ENCODE measurements at regions not wholly inside any gene's neighbourhood (a gene's known extent, or its start where the extent isn't known, plus 50 kb on each side); places are given as distances from the start of the nearest gene placed in this dataset.

DNA sequence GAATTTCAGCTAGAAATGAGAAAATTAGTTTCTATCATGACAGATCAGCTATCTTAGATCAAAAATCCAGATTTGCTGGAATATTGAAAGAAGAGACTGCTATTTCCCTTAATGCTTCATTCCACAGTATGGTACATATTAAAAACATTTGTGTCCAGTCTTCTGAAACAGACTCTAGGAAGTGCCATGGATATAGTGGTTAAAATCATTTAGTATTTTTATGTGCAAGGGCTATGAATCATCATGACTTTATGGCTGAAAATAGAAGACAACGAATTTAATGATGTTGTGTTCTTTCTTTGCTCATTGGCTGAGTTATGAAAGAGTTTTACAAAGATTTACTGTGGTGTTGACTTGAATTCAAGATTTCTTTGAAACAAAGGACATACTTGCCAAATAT, 146.6 kb downstream of the ANKRD60 start:
- no peak overlapping the region for H3K4me3 Mint-ChIP-seq
- DNase-seq: no peak
- CTCF ChIA-PET: interaction anchor here (0.7 kb wide), 1 partner anchor 80 kb away, joined by 3 read pairs; no protein-coding TSS in a partner anchor
- no peaks in the 10 kb centered on the region for H3K9me3 Mint-ChIP-seq
- H3K27me3 Mint-ChIP-seq: peaks cover 18% of the 10 kb centered on the region
- H3K27ac Mint-ChIP-seq: no peak overlapping the region
- no peaks in the 10 kb centered on the region for H3K36me3 Mint-ChIP-seq
- H3K4me1 Mint-ChIP-seq: no peaks in the 10 kb centered on the region

DNA sequence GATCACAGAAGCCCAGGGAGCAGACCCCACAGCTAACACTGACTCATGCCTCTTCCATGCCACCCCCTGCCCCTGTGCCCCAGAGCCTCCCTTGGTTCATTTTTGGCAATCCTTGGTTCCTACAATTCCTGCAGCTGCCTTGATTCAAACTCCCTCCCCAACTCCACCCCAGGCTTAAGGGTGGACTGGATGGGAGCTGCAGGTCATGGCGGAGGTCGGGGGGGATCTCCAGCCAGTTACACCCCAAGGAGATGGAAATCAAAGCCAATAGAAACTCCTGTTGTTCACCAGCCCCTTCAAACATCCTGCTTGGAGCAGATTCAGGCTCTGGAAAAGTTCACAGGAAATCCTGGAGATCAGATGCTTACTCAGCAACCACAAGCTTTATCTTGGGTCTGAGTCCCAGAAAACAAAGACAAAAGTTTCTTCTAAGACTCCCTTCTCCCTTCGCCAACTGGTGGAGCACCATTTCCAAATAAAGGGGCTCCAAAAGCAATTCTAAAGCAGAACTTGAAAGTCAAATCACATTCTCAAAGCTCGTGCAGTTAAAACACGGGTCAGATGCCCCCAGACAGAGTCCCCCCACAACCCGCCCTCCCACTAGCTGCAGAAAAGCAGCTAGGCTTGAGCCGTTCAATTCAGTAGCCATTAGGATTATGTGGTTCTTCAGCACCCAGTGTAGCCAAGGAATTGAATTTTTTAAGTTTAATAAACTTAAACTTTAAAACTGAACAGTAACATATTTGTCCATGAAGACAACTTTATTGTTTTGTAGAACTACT, 149.5 kb downstream of the ANKRD60 start:
- peaks cover 18% of the 10 kb centered on the region for H3K27me3 Mint-ChIP-seq
- no peak for DNase-seq
- no peaks in the 10 kb centered on the region for H3K36me3 Mint-ChIP-seq
- no peak overlapping the region for H3K27ac Mint-ChIP-seq
- peaks cover 8% of the 10 kb centered on the region for H3K4me1 Mint-ChIP-seq
- H3K9me3 Mint-ChIP-seq: no peaks in the 10 kb centered on the region
- H3K4me3 Mint-ChIP-seq: no peak overlapping the region
- CTCF ChIA-PET: no interaction called here

DNA sequence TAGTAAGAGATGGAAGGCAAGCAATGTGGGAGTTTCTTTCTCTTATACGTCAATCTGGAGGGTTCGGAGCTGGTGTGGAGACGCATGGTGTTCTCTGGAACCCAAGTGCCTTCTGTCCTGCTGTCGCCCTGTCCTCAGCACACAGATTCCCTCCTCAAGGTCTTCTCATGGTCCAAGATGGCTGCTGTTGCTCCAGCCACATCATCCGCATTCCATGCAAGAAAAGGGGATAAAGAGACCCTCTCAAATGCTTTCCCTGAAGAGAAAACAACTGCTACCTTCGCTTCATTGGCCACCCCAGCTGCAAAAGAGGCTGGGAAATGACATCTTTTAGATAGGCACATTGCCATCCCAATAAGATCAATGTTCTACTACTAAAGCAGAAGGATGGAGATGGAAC, 151.2 kb downstream of the ANKRD60 start:
- CTCF ChIA-PET: interaction anchor here (1.5 kb wide), 1 partner anchor 13 kb away, joined by 3 read pairs; no protein-coding TSS in a partner anchor
- H3K36me3 Mint-ChIP-seq: no peaks in the 10 kb centered on the region
- no peak overlapping the region for H3K4me3 Mint-ChIP-seq
- DNase-seq: no peak
- H3K4me1 Mint-ChIP-seq: peaks cover 9% of the 10 kb centered on the region
- peaks cover 18% of the 10 kb centered on the region for H3K27me3 Mint-ChIP-seq
- no peaks in the 10 kb centered on the region for H3K9me3 Mint-ChIP-seq
- H3K27ac Mint-ChIP-seq: no peak overlapping the region

DNA sequence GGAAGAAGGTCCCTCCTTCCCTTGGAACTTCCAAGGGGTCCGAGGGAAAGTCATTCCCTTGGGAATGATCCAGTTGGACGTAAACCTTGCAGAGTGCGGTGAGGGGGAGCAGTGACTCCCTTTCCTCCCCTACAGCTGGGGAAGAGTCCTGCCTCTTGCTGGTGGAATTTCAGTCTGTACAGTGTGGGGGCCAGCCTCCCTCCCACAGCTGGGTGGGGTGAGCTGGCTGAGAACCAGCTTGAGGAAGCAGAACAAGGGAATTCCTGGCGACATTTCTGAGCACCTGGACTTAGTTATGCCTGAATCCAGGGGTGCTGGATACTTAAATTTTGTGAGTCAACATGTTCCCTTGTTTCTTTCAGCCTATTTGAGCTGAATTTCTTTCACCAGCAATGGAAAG, 152.0 kb downstream of the ANKRD60 start:
- no peak overlapping the region for H3K27ac Mint-ChIP-seq
- DNase-seq: no peak
- no peaks in the 10 kb centered on the region for H3K36me3 Mint-ChIP-seq
- H3K4me3 Mint-ChIP-seq: no peak overlapping the region
- no peaks in the 10 kb centered on the region for H3K9me3 Mint-ChIP-seq
- CTCF ChIA-PET: interaction anchor here (1.5 kb wide), 1 partner anchor 13 kb away, joined by 3 read pairs; no protein-coding TSS in a partner anchor
- H3K4me1 Mint-ChIP-seq: peaks cover 9% of the 10 kb centered on the region
- peaks cover 18% of the 10 kb centered on the region for H3K27me3 Mint-ChIP-seq

DNA sequence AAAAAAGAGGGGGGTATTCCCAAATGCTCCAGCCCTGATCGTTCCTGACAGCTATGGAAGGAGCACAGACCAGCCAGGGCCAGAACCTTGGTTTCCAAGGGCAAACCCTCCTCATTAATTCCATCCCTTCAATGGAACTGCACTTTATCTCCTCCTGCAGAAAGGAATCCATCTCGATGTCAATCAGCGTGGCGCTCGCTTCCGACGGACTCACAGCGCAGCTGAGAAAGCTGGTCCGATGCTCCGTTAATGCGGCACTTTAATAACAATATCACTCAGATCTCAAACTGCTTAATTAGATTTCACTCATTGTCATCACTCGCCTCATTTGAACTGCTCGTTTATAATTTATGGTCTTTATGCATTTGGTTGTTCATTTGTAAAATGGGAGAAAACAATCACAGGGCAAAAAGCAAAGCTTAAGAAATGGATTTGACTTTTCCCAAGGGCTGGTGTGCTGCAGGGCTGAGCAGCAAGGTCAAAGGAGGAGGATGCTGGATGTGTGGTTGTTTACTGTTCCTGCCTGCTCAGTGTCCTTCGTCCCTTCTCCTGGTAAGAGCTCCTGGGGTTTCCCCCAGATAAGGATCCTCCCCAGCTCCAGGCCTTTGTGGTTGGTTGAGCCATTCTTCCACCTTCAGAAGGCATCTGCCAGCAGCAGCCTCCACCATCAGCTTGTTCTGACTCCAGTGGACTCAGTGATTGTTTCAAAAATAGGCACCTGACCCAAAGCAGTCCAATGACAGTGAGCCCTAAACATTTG, 152.7 kb downstream of the ANKRD60 start:
- peaks cover 21% of the 10 kb centered on the region for H3K27me3 Mint-ChIP-seq
- H3K36me3 Mint-ChIP-seq: no peaks in the 10 kb centered on the region
- H3K9me3 Mint-ChIP-seq: no peaks in the 10 kb centered on the region
- no peak overlapping the region for H3K4me3 Mint-ChIP-seq
- no peak for DNase-seq
- H3K4me1 Mint-ChIP-seq: peaks cover 9% of the 10 kb centered on the region
- CTCF ChIA-PET: interaction anchor here (1.0 to 1.7 kb wide), 2 partner anchors 10 to 12 kb away, joined by 4 to 5 read pairs; no protein-coding TSS in a partner anchor
- no peak overlapping the region for H3K27ac Mint-ChIP-seq

DNA sequence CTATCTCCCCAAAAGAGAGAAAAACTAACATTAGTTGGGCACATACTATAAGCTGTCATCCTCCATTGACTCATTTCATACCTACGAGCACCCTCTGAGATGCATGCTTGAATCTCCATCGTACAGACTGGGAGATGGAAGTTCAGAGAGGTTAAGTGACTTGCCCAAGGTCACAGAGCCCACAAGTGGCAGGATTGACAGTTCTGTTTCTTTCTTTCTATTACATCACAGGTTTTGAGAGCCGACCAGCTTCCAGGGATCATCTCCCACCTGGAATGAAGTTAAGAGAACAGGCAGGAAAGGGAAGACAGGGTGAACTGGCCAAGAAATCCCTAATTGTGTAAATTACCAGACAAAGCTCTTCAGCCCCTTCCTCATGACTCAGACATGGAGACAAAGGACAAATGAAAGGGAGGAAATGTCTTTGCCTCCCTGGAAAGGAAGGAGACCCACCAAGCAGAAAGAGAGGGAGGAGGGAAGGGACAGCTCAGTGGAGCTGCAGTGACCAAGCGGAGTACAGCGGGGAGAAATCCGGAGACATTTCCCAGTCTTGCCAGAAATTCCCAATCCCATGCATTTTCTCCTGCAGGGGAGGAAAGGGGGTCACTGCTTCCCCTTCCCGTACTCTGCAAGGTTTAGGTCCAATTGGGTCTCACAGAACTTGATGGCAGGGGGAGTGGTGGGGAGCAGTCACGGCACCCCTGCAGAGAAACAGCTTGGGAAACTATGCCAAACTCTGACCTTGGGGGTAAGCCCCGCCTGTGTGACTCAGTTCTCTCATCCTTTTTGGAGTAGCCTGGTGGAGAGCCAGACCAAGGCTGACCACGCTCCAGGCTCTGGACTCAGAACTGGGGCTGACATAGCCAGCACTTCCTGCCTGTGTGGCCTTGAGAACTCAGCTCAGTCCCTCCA, 154.3 kb downstream of the ANKRD60 start:
- H3K36me3 Mint-ChIP-seq: no peaks in the 10 kb centered on the region
- no peak for DNase-seq

DNA sequence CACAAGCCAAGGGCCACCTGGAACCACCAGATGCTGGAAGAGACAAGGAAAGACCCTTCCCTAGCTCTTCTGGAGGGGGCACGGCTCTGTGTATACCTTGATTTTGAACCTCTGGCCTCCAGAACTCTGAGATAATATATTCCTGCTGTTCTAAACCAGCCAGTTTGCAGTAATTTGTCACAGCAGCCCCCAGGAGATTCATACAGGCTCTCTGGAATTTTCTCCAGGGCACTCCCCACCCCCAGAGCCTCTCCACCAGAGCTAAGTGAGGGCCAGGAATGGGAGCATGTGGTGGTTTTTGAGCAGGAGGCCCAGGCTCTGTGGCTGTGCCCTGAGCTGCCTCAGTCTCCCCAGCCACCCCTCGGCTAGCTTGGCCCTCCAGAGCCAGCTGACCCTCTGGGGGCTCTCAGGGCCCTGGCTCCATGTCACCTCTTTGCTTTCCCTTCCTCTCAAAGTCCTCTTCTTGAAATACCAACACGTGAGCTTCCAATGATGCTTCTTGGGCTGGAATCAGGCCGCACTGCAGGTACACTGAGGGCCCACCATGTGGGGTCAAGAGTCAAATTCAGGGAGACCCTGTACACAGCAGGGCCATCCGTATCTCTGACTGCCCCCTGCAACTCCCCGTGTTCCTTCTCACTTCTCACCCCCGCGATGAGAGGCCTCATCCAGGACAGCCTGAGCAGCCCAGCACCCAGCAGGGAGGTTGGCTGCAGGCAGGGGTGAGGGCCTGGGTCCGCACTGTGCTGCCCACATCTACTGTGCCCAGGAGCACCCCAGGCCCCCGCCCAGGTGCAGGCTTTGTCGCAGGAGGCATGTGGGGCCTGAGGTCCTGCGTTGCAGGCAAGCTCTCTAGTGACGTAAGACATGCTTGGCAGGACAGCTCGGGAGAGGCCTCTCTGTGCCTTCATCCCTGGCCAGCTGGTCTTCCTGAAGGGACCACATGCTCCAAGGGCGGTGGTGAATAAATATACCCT, 155.5 kb downstream of the ANKRD60 start:
- no peaks in the 10 kb centered on the region for H3K36me3 Mint-ChIP-seq
- DNase-seq: no peak
- H3K27ac Mint-ChIP-seq: no peak overlapping the region
- CTCF ChIA-PET: no interaction called here
- H3K27me3 Mint-ChIP-seq: peaks cover 21% of the 10 kb centered on the region
- H3K4me1 Mint-ChIP-seq: peaks cover 9% of the 10 kb centered on the region
- H3K4me3 Mint-ChIP-seq: no peak overlapping the region
- H3K9me3 Mint-ChIP-seq: no peaks in the 10 kb centered on the region

More for the DNA sequence above, 154.3 kb downstream of the ANKRD60 start:
- Mint-ChIP-seq H3K4me3 (no peak overlapping the region), H3K4me1 (peaks cover 9% of the 10 kb centered on the region), H3K9me3 (no peaks in the 10 kb centered on the region), H3K27ac (no peak overlapping the region), H3K27me3 (peaks cover 28% of the 10 kb centered on the region)
- CTCF ChIA-PET: interaction anchor here (1.0 to 1.7 kb wide), 2 partner anchors 12 to 13 kb away, joined by 4 to 5 read pairs; no protein-coding TSS in a partner anchor

DNA sequence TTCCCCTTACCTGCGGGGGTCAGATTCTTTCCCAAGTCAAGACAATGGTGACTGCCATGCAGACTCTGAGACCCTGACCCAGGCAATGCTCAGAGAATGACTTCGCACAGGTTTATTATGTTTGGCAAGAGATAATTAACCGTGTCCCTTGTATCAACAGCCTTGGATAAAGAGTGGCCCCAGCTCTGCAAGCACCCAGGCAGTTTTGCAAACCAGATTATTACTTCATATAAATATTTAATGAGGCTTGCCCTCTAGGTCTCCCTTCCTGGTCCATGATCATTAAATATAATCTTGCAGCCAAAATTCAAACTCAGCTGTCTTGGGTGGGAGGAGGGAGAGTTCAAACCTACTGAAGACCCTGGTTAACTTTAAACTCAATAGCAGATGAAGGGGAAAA, 156.5 kb downstream of the ANKRD60 start:
- no peak for DNase-seq
- CTCF ChIA-PET: no interaction called here
- no peaks in the 10 kb centered on the region for H3K36me3 Mint-ChIP-seq
- H3K27me3 Mint-ChIP-seq: peaks cover 16% of the 10 kb centered on the region
- no peaks in the 10 kb centered on the region for H3K9me3 Mint-ChIP-seq
- peaks cover 9% of the 10 kb centered on the region for H3K4me1 Mint-ChIP-seq
- no peak overlapping the region for H3K4me3 Mint-ChIP-seq
- no peak overlapping the region for H3K27ac Mint-ChIP-seq

DNA sequence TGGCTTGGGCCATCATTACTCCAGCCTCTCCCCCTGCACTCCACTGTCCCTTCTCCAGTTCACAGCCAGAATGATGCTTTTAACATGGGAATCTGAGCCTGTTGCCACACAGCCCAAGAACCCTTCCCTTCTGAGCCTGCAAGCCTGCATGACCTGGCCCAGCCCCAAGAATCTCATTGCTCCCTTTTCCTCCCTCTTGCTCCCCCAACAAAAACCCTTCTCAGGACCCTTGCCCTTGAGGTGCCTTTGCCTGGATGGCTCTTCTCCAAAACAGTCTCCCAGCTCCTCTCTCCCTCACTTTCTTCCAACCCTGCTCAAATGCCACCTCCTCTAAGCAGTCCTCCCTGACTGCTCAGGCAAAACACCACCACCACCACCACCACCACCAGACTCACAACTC, 157.2 kb downstream of the ANKRD60 start:
- H3K27ac Mint-ChIP-seq: no peak overlapping the region
- peaks cover 9% of the 10 kb centered on the region for H3K4me1 Mint-ChIP-seq
- CTCF ChIA-PET: no interaction called here
- peaks cover 16% of the 10 kb centered on the region for H3K27me3 Mint-ChIP-seq
- no peak for DNase-seq
- H3K4me3 Mint-ChIP-seq: no peak overlapping the region
- no peaks in the 10 kb centered on the region for H3K9me3 Mint-ChIP-seq
- no peaks in the 10 kb centered on the region for H3K36me3 Mint-ChIP-seq

DNA sequence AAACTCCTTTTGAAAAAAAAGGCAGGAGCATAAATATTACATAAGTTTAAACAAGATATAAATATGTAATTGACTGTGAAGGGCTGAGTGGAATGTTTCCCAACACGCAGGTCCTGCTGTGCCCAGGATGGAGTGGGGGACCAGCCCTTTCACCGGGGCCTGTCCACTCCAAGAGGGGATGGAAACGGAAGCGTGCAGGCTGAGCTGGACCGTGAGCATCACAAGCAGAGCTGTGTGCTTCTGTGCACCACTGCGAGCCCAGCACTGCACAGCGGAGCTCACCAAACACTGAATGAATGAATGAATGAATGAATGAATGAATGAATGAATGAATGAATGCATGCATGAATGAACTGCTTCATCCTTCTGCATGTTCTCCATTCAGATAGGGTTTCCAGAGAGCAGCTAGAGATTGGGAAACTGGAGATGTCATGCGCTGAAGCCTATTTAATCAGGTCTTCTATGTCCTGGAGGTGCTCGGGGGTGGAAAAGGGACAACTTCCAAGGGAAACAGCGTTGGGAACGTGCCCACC, 157.7 kb downstream of the ANKRD60 start:
- peaks cover 16% of the 10 kb centered on the region for H3K27me3 Mint-ChIP-seq
- no peak for DNase-seq
- no peaks in the 10 kb centered on the region for H3K9me3 Mint-ChIP-seq
- CTCF ChIA-PET: no interaction called here
- peaks cover 9% of the 10 kb centered on the region for H3K4me1 Mint-ChIP-seq
- no peak overlapping the region for H3K27ac Mint-ChIP-seq
- H3K36me3 Mint-ChIP-seq: no peaks in the 10 kb centered on the region
- H3K4me3 Mint-ChIP-seq: no peak overlapping the region

DNA sequence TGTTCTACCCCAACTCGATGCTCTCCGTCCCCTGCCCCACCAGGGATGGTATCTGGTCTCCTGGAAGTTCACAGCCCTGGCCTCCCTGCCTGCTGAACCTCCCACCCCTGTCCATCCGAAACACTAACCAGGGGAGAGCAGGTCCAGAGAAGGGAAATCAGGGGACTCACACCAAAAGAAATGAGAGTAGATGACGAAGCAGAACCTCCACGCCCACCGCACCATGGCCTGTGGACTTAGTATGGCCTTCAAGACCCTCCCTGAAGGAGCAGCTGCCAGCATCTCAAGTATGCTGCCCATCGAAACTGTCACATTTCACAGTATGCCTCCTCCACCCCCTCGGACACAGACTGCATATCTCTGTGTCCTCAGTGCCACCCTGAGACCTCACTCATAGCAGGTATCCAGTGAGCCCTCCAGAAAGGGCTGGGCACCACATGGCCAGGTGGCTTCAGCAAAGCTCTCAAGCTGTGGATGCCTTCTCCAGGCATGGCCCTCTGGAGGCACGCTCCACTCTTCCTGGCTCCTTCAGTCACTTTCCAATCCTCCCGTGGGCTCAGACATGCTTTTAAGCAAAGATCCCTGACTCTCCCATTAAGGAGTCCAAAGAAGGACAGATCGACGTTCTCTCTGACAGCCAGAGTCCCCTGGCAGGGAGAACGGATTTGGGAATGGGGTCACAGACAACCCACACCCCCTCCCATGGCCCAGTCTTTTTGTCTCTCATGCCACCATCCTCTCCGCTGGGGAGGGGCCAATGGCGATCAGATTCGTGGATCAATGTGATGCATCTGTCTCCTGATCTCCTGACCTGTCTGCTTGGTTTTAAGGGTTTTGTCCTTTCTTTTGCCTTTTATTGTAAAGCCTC, 158.4 kb downstream of the ANKRD60 start:
- Mint-ChIP-seq H3K27ac (no peak overlapping the region), H3K4me1 (peaks cover 8% of the 10 kb centered on the region), H3K9me3 (no peaks in the 10 kb centered on the region), H3K27me3 (peaks cover 15% of the 10 kb centered on the region), H3K36me3 (no peaks in the 10 kb centered on the region), H3K4me3 (no peak overlapping the region)
- CTCF ChIA-PET: no interaction called here
- no peak for DNase-seq

DNA sequence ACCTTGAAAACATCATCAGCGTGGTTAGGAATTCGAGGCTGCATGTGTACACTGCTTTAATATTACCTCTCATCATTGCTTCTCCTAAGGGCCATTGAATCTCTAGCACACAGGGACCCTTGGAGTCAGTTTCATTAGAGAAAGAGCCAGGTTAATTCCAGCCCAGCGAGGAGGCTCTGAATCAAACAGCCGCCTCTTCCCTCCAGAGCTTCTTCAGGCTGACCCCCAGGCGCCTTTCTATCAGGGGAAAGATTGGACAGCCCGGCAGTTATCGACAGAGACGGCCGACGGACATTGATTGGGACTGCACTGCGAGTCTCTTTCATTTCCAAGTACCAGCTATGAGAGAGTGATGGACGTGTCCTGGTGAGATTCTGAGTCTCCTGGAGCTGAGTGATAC, 159.2 kb downstream of the ANKRD60 start:
- CTCF ChIA-PET: no interaction called here
- no peaks in the 10 kb centered on the region for H3K36me3 Mint-ChIP-seq
- H3K27me3 Mint-ChIP-seq: peaks cover 15% of the 10 kb centered on the region
- H3K9me3 Mint-ChIP-seq: no peaks in the 10 kb centered on the region
- H3K4me3 Mint-ChIP-seq: no peak overlapping the region
- no peak overlapping the region for H3K27ac Mint-ChIP-seq
- peaks cover 4% of the 10 kb centered on the region for H3K4me1 Mint-ChIP-seq
- no peak for DNase-seq
